DMS53 (cell line): ENCODE measurements at regions not wholly inside any gene's neighbourhood (a gene's known extent, or its start where the extent isn't known, plus 50 kb on each side); places are given as distances from the start of the nearest gene placed in this dataset.

Experiments
- DNase-seq: peaks from one replicate; lab custom pipeline; 2025; lab: John Stamatoyannopoulos, UW

DNA sequence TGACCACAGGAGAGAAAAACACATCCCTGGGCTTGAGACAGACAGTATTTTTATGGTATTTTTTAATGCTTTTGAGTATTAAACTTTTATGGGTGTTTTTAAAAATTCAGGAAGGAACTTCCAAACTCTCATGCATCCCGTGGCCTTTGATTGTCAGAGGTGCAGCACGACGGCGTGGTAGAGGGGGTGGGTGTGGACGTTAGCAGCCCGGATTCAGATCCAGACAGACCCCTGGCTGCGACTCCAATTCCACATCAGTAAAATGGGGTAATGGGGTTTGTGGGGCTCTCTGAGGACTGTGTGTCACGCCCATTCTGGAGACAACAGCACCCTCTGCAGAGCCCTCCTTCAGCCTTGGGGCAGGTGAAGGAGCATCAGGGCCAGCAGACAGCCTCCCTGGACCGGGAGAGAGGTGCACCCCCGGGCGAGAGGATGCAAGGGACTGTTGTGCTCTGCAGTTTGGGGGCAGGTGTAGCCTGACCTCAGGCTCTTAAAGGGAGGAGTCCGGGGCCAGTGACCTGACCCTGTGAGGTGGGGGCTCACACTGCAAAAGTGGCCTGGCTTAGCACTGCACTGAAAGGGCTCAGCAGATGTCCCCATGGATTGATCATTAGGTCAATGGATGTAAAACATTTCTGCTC, 1024.3 kb downstream of the TBC1D22A start:
- no peak for DNase-seq

DNA sequence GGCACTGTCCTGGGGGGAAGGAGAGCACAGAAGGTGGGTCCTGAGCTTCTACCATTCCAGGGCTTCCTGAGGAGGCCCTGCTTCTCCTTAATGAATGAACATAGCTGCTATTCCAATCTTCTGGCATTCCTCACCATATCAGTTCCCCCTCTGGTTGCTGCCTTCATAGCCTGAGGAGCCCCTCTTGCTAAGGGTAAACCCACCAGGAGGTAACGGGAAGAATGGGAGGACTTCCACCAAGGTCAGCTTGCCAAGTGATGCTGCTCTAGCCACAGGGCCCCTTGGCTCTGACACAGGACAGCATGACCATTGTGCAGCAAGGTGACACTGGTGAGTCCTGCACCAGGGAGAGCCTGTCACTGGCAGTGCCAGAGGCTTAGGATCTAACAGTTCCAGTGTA, 1022.5 kb downstream of the TBC1D22A start:
- DNase-seq, result no peak

DNA sequence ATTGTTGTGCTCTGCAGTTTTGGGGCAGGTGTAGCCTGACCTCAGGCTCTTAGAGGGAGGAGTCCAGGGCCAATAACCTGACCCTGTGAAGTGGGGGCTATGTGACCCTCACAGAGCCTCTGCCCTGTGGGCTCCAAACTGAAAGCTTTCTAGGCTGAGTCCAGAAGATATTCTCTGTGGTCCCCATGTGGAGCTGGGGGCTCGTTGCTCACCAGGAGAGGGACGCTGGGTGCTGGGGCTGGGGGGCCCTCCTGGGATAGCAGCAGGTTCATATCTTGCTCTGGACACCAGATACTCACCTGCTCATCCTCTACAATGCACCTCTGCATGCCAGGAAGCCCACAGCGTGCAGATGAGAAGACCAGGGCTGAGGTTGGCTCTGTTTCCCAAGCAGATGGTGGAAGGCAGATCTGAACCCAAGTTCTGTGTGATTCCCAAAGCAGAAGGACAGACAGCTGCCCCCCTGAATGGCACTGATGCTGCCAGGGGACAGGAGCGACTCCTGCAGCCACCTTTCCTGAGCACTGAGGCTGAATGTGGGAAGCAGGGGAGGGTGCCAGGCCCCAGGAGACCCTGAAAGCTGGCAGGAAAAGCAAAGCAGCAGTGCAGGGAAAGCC, 1022.0 kb downstream of the TBC1D22A start:
- no peak for DNase-seq

DNA sequence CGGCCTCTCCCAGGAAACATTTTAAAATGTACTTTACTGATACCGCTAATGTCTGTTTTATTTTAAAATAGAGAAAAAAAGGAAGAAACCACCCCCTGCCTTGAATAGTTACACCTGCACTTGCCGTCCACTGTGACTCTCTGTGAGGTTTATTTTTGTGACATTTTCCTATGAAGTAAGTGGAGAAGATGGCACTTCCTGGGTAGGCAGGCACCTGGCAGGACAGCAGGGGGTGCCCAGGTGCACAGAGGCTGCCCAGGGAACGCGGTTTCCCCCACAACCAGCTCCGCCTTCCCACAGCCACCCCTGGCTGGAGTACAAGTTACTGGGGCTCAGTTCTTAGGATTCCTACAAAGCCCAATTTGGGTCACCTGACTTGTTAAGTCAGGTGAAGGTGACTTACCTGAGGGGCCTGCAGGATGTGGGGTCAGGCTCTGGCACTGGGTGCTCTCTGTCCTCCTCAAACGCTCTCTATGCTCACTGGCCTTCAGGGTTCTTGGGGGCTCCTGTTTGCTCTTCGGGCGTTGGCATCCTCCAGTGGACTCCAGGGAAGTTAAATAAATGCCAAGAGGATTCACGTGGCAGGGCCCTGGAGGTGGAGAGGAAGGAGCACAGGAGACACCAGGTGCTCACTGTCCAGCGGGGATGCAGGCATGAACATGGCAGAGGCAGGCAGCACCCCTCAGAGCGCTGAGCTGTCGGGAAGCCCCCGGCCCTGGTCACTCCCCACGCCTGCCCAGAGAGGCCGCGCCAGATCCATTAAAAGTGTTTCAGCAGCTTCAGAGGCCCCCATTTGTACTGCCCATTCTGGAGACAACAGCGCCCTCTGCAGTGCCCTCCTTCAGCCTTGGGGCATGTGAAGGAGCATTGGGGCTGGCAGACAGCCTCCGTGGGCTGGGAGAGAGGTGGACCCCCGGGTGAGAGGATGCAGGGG, 1021.2 kb downstream of the TBC1D22A start:
- no peak for DNase-seq

DNA sequence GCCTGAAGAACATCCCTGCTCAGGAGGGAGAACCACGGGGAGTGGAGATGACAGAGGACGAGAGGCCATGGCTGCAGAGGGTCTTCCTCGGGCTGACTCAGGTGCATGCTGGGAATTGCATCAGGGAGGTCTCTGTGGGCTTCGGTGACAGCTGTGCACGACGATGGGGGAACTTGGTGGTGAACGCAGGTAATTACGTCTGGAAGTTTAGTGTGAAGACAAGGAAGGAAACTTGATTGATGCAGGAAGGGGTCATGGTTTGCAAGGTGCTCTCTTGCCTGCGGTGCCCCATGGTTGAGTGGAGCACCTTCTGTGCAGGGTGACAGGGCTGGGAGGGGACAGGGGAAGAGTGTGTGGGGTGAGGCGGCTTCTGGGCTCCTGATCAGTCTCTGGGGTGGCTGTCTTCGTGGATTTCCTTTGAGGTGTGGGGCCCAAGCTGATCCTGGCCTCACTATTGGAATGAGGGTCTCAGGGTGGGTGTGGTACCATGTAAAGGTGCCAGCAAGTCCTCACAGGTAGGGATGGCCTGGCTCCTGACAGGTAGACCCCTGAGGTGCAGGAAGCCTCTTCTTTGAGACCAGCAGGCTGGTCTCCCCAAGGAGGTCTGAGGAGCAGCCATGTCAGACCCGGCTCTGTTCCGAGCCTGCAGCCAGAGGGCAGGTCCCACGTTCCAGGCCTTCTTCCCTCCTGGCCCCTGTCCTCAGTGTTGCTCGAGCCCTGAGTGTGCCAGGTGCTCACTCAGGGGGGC, 1020.1 kb downstream of the TBC1D22A start:
- DNase-seq, result no peak

DNA sequence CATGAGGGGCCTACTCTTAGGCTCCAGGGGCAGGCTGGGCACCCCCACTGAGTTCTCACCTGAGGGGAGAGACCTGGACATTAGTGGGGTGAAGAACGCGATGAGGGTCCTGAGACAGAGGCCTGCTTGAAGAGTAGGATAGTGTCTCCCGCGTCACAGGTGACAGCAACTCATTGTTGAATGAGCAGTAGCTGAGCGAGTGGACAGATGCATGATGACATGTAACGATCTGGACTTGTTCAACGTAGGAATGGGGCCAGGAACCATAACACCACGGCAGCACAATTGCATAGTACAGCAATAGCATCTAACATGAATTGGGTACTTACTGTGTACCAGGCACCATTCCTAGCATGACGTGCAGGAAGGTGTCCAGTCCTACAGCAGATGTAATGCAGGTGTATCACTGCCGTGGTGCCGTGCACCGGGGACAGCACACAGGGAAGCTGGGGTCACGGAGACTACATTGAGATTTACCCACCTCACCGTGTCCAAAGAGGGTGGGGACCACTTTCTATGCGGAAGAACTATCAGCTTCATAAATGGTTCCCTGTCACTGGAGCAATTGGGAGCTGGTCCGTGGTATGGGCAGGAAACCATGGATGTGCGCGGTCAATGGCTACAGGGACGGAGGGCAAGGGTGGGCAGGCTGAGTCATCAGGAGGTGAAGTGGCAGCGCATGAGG, 1019.1 kb downstream of the TBC1D22A start:
- DNase-seq, result no peak

DNA sequence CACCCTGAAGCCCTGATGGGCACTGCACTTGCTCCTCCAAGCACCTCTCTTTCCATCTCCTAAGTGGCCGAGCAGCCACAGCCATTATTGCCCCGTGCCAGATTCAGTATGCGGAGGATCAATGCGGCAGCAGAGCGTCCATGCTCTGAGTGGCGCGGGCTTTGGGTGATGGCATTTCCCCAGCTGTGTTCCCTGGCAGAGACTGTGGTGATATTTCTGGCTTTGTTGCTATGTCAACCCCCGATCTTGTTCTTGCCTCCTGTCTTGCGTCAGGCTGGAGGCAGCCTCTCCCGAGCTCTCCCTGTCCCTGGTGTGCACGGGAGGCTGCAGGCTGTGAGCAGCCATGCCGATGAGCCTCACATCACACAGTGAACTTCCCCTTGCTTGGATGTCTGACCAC, 1018.6 kb downstream of the TBC1D22A start:
- DNase-seq, result no peak

DNA sequence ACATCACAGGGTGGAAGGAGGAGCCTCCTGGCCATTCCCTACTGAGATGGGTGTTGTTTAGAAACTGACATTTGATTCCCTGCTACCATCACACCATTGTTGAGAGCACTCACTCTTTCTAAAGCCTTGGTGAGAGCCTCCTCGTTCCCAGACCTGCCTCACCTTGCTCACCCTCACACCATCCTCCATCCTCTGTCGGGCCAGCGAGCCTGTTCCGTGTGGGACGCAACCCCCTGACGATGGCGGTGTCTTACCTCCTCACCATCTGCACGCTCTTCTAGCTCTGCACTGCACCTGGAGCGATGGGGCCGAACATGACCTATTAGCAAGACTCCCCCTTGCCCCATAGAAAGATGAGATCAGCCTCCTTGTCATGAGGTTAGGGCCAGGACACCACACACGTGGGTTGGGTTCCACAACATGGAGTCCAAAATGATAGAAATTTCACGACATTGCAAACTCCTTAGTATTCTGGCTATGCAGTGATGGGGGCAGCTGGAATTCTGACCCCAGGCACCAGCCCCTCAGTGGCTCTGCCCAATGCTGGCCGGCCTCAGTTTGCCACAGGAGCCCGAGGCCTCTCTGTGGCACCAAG, 1017.9 kb downstream of the TBC1D22A start:
- DNase-seq, result no peak

DNA sequence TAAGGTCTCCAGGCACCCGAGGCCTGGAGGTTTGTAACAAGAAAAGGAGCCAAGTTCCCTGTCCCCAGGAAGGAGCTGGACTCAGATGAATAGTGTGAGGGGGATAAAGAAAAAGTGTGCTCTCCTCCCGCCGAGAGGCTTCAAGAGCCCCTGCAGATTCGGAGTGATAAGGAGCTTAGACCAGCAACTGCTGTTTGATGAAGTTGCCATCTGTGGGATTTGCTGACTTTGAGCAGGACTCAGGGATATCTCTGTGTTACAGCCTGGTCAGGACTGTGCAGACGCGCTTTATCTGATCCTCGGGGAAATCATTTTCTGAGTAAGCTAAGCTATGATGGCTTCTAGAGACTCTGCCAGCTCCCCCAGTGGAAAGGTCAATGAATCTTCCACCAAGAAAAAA, 1017.0 kb downstream of the TBC1D22A start:
- DNase-seq, result no peak

DNA sequence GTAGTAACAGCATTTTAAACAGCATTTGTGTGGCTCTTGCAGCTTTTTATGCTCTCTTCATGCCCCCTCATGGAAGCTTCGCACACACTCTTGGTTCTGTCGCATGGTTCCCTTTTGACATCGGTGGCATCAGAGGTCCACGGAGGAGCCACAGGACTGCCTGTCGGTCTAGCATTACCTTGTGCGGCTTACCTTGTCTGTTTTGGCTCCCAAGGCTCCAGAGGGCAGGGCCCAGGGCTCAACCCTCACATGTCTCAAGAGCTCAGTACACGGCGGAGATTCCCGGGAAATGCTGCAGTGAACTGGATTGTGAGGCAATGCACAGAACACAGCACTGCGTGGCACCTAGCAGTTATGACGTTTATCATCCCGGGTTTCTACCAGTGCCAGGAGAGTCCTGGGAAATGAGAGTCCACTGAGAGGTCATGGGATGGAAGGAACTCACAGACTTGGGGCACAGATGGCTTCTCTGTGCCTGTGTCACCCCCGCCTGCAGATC, 1015.8 kb downstream of the TBC1D22A start:
- DNase-seq, result no peak

DNA sequence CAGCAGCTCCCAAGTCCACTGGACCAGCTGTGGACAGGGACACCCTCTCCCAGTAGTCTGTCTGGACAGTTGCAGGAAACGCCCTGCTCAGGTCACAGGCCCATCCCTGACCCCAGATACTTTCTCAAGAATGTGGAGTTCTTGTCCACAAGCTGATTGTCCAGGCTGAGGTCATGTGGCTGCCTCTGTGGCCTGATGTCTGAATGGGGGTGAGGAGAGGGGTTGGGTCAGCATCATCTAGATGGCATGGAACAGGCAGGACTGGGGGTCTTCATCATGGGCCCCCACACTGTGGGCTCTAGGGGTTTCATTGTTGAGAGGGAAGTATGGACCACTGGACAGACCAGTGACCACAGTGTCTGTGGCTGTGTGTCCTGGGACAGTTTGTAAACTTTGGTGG, 1015.0 kb downstream of the TBC1D22A start:
- DNase-seq, result no peak

DNA sequence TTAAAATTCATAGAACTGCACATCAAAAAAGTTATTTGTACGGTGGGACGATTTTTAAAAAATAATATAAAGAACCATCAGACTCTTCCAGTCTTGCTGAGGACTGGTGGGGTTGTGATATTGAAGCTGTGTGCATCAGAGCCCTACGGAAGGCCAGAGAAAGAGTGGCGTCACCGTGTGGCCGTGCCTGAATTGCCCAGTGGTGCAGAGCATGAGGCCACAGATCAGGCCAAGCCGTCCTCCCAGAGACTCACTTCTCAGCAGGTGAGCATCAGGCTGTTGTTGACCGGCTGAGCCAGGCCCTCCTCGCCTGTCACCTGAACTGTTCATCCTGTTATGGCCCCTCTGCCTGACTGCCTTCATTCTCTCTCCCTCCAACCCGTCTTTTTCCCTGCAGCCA, 1013.9 kb downstream of the TBC1D22A start:
- DNase-seq, result no peak

DNA sequence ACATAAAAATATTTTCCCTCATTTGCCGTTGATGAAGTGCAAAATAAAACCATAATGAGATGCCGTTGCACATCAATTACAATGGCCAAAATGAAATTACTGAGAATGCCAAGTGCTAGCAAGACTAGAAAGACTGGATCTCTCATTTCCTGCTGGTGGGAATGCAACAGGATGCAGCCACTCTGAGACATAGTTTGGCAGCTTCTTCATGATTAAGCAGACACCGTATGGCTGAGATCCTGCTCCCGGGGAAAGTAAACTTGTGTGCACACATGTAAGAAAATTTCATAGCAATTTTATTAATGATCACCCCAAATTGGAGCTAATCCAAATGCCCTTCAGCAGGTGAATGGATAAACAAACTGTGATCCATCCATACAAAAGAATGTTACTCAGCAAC, 1013.2 kb downstream of the TBC1D22A start:
- DNase-seq, result no peak

DNA sequence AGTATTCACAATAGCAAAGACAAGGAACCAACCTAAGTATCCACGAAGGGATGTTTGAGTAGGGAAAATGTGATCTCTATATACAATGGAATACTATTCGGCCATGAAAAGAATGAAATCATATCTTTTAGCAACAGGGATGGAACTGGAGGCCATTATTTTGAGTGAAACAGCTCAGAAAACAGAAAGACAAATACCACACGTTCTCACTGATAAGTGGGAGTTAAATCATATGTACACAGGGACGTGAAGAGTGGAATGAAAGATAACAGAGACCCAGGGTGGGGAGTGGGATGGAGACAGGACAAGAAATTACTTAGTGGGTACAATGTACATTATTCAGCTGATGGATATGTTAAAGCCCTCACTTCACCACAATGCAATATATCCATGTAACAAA, 1012.7 kb downstream of the TBC1D22A start:
- no peak for DNase-seq

DNA sequence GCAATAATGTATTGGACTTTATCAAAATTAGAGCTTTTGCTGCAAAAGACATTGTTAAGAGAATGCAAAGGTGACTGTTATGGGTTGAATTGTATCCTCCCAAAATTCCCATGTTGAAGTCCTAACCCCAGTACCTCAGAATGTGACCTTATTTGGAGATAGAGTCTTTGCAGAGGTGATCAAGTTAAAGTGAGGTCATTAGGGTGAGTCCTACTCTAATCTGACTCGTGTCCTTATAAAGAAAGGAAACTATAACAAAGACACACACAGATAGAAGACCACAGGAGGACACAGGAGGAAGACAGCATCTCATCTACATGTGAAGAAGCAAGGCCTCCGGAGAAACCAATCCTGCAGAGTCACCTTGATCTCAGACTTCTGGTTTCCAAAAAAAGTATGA, 1011.2 kb downstream of the TBC1D22A start:
- no peak for DNase-seq

DNA sequence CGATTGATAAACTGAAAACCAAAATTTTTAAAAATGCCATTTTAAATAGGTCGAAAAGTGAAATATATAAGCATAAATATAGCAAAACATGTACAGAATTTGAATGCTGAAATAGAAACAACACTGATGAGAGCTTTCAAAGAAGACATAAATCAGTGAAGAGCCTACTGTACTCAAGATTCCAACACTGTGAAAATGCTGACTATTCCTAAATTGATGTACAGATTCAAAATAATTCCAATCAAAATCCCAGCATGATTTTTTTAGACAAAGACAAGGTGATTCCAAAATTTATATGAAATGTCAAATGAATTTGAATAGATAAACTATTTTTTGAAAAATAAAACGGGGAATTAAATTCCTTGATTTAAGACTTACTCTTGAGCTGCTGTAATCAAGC, 1010.4 kb downstream of the TBC1D22A start:
- DNase-seq, result no peak

DNA sequence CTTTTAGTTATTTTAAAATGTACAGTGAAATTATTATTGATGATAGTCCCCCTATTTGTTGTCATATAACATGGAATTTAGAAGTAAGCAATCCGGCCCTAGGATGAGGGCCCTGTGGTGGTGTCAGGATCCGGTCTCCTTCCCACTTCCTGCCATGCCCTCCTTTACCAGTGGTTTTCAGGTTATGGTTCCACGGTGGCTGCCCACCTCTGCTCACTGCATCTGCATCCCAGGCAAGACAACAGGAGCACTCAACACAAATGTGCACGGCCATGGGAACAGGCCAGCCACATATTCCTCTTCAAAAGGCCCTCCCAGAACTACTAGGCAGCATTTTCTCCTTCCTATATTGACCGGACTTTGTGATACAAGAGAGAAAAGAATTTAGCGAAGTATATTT, 1007.2 kb downstream of the TBC1D22A start:
- DNase-seq, result no peak

DNA sequence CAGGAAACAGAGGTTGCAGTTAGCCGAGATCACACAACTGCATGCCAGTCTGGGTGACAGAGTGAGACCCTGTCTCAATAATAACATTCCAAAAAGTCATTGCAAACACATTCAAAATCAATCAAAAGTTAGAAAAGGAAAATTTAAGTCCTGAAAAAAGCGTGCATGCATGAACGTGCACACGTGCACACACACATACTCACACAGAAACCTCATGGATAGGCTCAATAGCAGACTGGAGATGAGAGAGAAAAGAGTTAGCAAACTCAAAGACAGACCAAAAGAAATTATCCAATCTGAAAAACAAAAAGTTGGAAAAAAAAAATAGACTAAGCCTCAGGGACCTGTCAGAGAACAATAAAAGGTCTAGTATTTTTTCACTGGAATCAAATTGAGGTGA, 1005.6 kb downstream of the TBC1D22A start:
- no peak for DNase-seq

DNA sequence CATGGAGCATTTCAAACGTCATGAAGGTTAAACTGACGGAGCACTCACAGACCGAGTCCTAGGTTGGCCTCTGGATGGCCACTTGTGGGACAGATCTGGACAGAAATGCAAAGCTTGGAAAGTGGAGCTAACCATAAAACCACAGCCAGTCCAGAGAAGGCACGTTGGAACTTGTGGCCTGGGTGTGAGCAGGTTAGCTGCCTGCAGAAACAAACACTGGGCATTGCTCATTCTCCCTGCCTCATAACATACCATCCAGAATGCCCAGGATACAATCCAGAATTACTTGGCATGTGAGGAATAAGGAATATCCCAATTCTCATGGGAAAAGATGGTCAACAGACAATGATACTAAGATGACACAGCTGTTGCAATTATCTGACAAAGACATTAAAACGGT, 1005.0 kb downstream of the TBC1D22A start:
- DNase-seq, result no peak

DNA sequence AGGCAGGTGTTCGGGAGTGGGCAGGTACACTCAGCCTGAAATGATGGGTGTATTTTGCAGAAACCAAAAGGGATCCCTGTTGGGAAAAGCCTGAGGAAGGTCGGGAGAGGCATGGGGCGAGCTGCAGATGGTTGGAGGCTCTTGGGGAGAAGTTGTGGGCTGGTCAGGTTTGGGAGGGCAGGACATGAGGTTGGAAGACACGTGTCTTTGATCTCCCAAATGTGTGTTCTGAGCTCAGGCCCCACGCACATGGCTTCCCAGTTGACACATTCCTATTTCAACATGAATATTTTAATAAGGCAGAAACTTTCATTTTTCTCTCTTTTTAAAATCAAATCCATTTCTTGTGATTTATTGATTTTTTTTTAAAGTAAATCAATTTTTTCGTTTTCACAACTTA, 1003.3 kb downstream of the TBC1D22A start:
- no peak for DNase-seq

DNA sequence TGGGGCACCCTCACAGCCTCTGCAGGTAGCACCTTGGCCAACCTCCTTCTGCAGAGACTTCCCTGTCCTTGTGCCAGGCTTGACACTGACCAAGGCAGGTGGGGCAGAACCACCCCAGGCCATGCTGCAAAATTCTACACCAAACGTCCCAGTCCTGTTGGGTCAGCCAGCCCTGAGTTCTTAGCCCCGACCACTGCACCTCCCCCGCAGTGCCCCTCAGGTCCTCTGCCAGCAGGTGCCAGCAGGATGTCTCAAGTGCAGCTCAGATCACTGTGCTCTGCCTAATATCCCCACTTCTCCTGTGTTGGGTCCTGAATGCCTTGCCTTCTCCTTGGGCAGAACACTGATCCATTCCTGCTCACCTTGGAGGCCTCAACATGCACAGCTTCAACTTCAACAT, 999.7 kb downstream of the TBC1D22A start:
- no peak for DNase-seq
